ENCODE measurements at regions not wholly inside any gene's neighbourhood (a gene's known extent, or its start where the extent isn't known, plus 50 kb on each side); places are given as distances from the start of the nearest gene placed in this dataset.

DNA sequence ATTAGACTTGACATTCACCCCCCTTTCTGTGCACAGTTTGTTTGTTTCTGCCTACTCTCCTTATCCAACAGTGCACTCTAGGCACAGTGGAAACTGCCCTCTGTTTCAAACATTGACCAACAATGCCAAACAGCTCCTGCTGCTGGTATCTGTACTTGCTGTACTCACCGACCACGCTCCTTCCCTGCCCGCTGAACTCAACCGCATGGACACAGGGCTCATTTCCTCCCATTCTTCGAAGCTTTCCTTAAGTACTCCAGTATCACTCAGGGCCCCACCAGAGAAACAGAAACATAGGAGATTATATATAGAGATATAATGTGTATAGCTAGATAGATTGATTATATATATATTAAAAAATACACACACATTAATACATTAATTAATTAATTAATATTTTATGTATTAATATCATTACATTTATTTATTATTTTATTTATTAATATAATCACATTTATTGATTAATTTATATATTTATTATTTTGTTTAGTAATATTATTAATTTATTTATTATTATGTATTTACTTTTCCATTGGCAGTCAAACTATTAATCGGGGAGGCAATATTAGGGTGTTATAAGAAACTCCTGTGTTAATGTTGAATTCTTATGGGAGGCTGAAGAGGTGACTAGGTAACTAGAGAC lies 1528.2 kb downstream of the EFNB2 start:
- no peaks in the 10 kb centered on the region for H3K4me1 ChIP-seq (ENCODE audit: insufficient read depth, low read length, severe bottlenecking)
- H3K9me2 ChIP-seq (ENCODE audit: low read depth, low read length) = no peaks in the 10 kb centered on the region
- H3K4me2 ChIP-seq (ENCODE audit: low read length) = no peak overlapping the region
- TF ChIP-seq, protein P1, sequence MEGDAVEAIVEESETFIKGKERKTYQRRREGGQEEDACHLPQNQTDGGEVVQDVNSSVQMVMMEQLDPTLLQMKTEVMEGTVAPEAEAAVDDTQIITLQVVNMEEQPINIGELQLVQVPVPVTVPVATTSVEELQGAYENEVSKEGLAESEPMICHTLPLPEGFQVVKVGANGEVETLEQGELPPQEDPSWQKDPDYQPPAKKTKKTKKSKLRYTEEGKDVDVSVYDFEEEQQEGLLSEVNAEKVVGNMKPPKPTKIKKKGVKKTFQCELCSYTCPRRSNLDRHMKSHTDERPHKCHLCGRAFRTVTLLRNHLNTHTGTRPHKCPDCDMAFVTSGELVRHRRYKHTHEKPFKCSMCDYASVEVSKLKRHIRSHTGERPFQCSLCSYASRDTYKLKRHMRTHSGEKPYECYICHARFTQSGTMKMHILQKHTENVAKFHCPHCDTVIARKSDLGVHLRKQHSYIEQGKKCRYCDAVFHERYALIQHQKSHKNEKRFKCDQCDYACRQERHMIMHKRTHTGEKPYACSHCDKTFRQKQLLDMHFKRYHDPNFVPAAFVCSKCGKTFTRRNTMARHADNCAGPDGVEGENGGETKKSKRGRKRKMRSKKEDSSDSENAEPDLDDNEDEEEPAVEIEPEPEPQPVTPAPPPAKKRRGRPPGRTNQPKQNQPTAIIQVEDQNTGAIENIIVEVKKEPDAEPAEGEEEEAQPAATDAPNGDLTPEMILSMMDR (IDR thresholded peaks at IDR 0.05; ENCODE audit: low read length) = no peak
- H2AFZ ChIP-seq (ENCODE audit: low read length) = no peak overlapping the region
- H4K20me1 ChIP-seq (ENCODE audit: insufficient read depth, low read length) = no peaks in the 10 kb centered on the region
- H3K27me3 ChIP-seq (ENCODE audit: insufficient read depth, low read length) = no peaks in the 10 kb centered on the region
- no peak overlapping the region for H3K27ac ChIP-seq (ENCODE audit: low read depth, low read length, poor library complexity, severe bottlenecking)
- no peaks in the 10 kb centered on the region for H3K79me2 ChIP-seq (ENCODE audit: insufficient read depth, low read length)
- H3F3A ChIP-seq (ENCODE audit: insufficient read depth, low read length) = no peaks in the 10 kb centered on the region
- H3K9ac ChIP-seq (ENCODE audit: low read length) = no peak overlapping the region
- H3K4me3 ChIP-seq (ENCODE audit: low read depth, low read length, poor library complexity, severe bottlenecking) = no peak overlapping the region
- no peaks in the 10 kb centered on the region for H3K36me3 ChIP-seq (ENCODE audit: insufficient read depth, low read length)
- H3K9me3 ChIP-seq (ENCODE audit: low read length) = no peaks in the 10 kb centered on the region

DNA sequence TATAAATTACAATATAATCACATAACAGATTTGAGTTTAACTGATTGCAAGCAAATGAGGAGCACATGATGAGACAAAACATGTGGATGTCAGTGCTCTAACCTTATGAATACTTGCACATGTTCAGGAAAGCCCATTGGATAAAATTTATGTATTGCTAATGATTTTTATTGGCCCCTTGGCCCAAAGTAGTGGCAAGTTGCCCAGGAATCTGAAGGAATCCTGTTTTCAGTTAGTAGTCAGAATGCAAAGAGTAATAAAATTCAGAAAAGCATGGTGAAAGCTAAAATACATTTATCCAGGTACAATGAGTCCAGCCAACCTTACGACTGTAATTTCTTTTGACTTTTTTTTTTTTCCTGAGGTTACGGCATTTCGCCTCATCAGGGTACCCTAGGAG lies 1539.4 kb downstream of the EFNB2 start:
- H3K9me2 ChIP-seq (ENCODE audit: low read depth, low read length) = no peaks in the 10 kb centered on the region
- H3K9ac ChIP-seq (ENCODE audit: low read length) = no peak overlapping the region
- no peaks in the 10 kb centered on the region for H3F3A ChIP-seq (ENCODE audit: insufficient read depth, low read length)
- no peaks in the 10 kb centered on the region for H3K4me1 ChIP-seq (ENCODE audit: insufficient read depth, low read length, severe bottlenecking)
- no peak overlapping the region for H3K27ac ChIP-seq (ENCODE audit: low read depth, low read length, poor library complexity, severe bottlenecking)
- H3K9me3 ChIP-seq (ENCODE audit: low read length) = no peaks in the 10 kb centered on the region
- H2AFZ ChIP-seq (ENCODE audit: low read length) = no peak overlapping the region
- no peak overlapping the region for H3K4me3 ChIP-seq (ENCODE audit: low read depth, low read length, poor library complexity, severe bottlenecking)
- TF ChIP-seq, protein P1 (IDR thresholded peaks at IDR 0.05; ENCODE audit: low read length) = no peak
- TF ChIP-seq EZH2 (IDR thresholded peaks at IDR 0.05; ENCODE audit: borderline replicate concordance, low read length) = no peak
- H3K79me2 ChIP-seq (ENCODE audit: insufficient read depth, low read length) = no peaks in the 10 kb centered on the region
- no peaks in the 10 kb centered on the region for H3K27me3 ChIP-seq (ENCODE audit: insufficient read depth, low read length)
- no peaks in the 10 kb centered on the region for H3K36me3 ChIP-seq (ENCODE audit: insufficient read depth, low read length)
- no peak overlapping the region for H3K4me2 ChIP-seq (ENCODE audit: low read length)
- H4K20me1 ChIP-seq (ENCODE audit: insufficient read depth, low read length) = no peaks in the 10 kb centered on the region

- no peak overlapping the region for H3K9ac ChIP-seq (ENCODE audit: low read length)
- no peaks in the 10 kb centered on the region for H3K79me2 ChIP-seq (ENCODE audit: insufficient read depth, low read length)
- H3K27me3 ChIP-seq (ENCODE audit: insufficient read depth, low read length) = no peaks in the 10 kb centered on the region
- no peak overlapping the region for H2AFZ ChIP-seq (ENCODE audit: low read length)
- no peaks in the 10 kb centered on the region for H4K20me1 ChIP-seq (ENCODE audit: insufficient read depth, low read length)
- H3K9me2 ChIP-seq (ENCODE audit: low read depth, low read length) = no peaks in the 10 kb centered on the region
- no peak overlapping the region for H3K27ac ChIP-seq (ENCODE audit: low read depth, low read length, poor library complexity, severe bottlenecking)
- TF ChIP-seq EZH2 (IDR thresholded peaks at IDR 0.05; ENCODE audit: borderline replicate concordance, low read length) = no peak
- TF ChIP-seq, protein P1 (IDR thresholded peaks at IDR 0.05; ENCODE audit: low read length) = no peak
- H3K36me3 ChIP-seq (ENCODE audit: insufficient read depth, low read length) = no peaks in the 10 kb centered on the region
- H3F3A ChIP-seq (ENCODE audit: insufficient read depth, low read length) = no peaks in the 10 kb centered on the region
- H3K4me1 ChIP-seq (ENCODE audit: insufficient read depth, low read length, severe bottlenecking) = no peaks in the 10 kb centered on the region
- no peak overlapping the region for H3K4me2 ChIP-seq (ENCODE audit: low read length)
- no peak overlapping the region for H3K4me3 ChIP-seq (ENCODE audit: low read depth, low read length, poor library complexity, severe bottlenecking)
- no peaks in the 10 kb centered on the region for H3K9me3 ChIP-seq (ENCODE audit: low read length)
These were observed 1541.8 kb downstream of the EFNB2 start for GRCh38 chr13:104993708-104994107.
